ENCODE measurements at regions not wholly inside any gene's neighbourhood (a gene's known extent, or its start where the extent isn't known, plus 50 kb on each side); places are given as distances from the start of the nearest gene placed in this dataset.

DNA sequence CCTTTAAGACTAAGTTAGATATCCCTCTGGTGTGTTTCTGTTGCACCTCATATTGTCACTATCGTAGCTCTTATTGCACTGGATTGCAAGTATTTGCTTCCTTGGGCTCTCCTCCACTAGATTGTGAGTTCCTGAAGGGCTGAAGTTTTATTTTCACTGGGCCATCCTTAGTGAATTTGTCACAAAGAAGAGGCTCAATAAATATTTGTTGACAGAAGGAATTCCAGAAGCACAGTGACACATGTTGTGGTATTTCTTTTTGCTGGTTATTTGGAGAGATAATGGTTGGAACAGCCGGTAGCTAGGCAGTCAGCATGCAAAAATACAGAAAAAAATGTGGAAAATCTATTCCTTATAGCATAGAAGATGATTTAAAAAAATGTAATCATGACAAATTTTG lies 129.9 kb upstream of the ZRANB2 start:
- H3K79me2 ChIP-seq (ENCODE audit: insufficient read depth): no peaks in the 10 kb centered on the region
- H3K27ac ChIP-seq (ENCODE audit: low read depth in 2 of 2, low read length in 1 of 2): no peak overlapping the region
- no peaks in the 10 kb centered on the region for H3K36me3 ChIP-seq (replicated peaks in 1 of 2; ENCODE audit: control insufficient read depth in 1 of 2, insufficient read depth in 2 of 2, low read length in 1 of 2)
- no peaks in the 10 kb centered on the region for H4K20me1 ChIP-seq (ENCODE audit: insufficient read depth)
- ChIA-PET CTCF (interaction anchor here (1.3 kb wide), 1 partner anchor 15 kb away, joined by 4 read pairs; no protein-coding TSS in a partner anchor), POLR2A (no interaction called here)
- no peaks in the 10 kb centered on the region for H3F3A ChIP-seq (replicated peaks; ENCODE audit: insufficient read depth)
- H3K27me3 ChIP-seq (ENCODE audit: insufficient read depth): no peaks in the 10 kb centered on the region
- no peaks in the 10 kb centered on the region for H3K4me1 ChIP-seq (ENCODE audit: control insufficient read depth in 1 of 2, insufficient read depth in 2 of 2, low read depth in 1 of 2, low read length in 1 of 2)
- no peak overlapping the region for H3K9ac ChIP-seq
- no peak overlapping the region for H3K4me2 ChIP-seq
- no peak for DNase-seq
- 26% methylated on average over 2 of the region's 2 CpGs for WGBS (ENCODE audit: low lambda C conversion rate)
- TF ChIP-seq EP300 (IDR thresholded peaks at IDR 0.05; ENCODE audit: borderline replicate concordance in 1 of 2, low read depth in 1 of 2, low read length in 1 of 2) (no peak), TEAD4 (IDR thresholded peaks at IDR 0.05; ENCODE audit: borderline replicate concordance, insufficient read depth) (no peak), RAD21 (IDR thresholded peaks at IDR 0.05; ENCODE audit: low read length) (no peak), GATA2 (CRISPR knock-in tag; IDR thresholded peaks at IDR 0.05) (no peak), FOXJ3 (CRISPR knock-in tag; IDR thresholded peaks at IDR 0.05) (no peak), SMC3 (IDR thresholded peaks at IDR 0.05; ENCODE audit: low read depth, low read length) (no peak)
- TF ChIP-seq, protein P1, sequence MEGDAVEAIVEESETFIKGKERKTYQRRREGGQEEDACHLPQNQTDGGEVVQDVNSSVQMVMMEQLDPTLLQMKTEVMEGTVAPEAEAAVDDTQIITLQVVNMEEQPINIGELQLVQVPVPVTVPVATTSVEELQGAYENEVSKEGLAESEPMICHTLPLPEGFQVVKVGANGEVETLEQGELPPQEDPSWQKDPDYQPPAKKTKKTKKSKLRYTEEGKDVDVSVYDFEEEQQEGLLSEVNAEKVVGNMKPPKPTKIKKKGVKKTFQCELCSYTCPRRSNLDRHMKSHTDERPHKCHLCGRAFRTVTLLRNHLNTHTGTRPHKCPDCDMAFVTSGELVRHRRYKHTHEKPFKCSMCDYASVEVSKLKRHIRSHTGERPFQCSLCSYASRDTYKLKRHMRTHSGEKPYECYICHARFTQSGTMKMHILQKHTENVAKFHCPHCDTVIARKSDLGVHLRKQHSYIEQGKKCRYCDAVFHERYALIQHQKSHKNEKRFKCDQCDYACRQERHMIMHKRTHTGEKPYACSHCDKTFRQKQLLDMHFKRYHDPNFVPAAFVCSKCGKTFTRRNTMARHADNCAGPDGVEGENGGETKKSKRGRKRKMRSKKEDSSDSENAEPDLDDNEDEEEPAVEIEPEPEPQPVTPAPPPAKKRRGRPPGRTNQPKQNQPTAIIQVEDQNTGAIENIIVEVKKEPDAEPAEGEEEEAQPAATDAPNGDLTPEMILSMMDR (IDR thresholded peaks at IDR 0.05): no peak
- H3K9me3 ChIP-seq: no peaks in the 10 kb centered on the region
- no peak overlapping the region for H3K4me3 ChIP-seq (ENCODE audit: low read depth in 2 of 2, low read length in 1 of 2)
- H2AFZ ChIP-seq (ENCODE audit: low read depth): no peak overlapping the region
- H3K9me2 ChIP-seq: no peaks in the 10 kb centered on the region

DNA sequence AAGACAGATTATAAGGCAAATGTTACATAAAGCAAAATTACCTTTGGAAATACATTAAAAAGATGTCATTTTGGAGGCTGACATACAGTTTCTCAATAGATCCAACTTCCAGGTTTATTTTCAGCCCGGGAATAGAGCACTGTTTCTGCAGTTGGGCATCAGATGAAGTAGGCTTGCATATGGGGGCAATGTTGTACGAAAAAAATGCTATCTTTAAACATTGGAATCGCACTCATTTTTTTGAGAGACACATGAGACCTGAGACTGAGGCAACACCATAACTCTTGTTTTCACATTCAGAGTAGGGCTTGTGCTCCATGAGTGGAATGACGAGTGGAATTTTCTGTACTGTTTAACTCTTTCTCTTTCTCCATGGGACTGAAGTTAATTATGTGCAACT lies 122.4 kb upstream of the ZRANB2 start:
- Histone ChIP-seq H3K79me2 (ENCODE audit: insufficient read depth) (no peaks in the 10 kb centered on the region), H3K9me3 (no peaks in the 10 kb centered on the region), H3K4me3 (ENCODE audit: low read depth in 2 of 2, low read length in 1 of 2) (no peak overlapping the region), H4K20me1 (ENCODE audit: insufficient read depth) (no peaks in the 10 kb centered on the region), H3K36me3 (replicated peaks in 1 of 2; ENCODE audit: control insufficient read depth in 1 of 2, insufficient read depth in 2 of 2, low read length in 1 of 2) (no peaks in the 10 kb centered on the region), H3K9ac (no peak overlapping the region), H3F3A (replicated peaks; ENCODE audit: insufficient read depth) (no peaks in the 10 kb centered on the region), H3K4me2 (no peak overlapping the region), H3K4me1 (ENCODE audit: control insufficient read depth in 1 of 2, insufficient read depth in 2 of 2, low read depth in 1 of 2, low read length in 1 of 2) (no peaks in the 10 kb centered on the region), H3K27me3 (ENCODE audit: insufficient read depth) (no peaks in the 10 kb centered on the region), H3K27ac (ENCODE audit: low read depth in 2 of 2, low read length in 1 of 2) (no peak overlapping the region), H2AFZ (ENCODE audit: low read depth) (no peak overlapping the region), H3K9me2 (no peaks in the 10 kb centered on the region)
- ChIA-PET POLR2A (no interaction called here), CTCF (interaction anchor here (1.0 kb wide), 1 partner anchor 141 kb away, joined by 3 read pairs; no protein-coding TSS in a partner anchor)
- TF ChIP-seq ELF1 (IDR thresholded peaks at IDR 0.05) (no peak), TAF1 (IDR thresholded peaks at IDR 0.05; ENCODE audit: borderline replicate concordance, low read depth, low read length) (no peak), YY1 (IDR thresholded peaks at IDR 0.05; ENCODE audit: low read depth) (no peak), MEF2A (IDR thresholded peaks at IDR 0.05; ENCODE audit: borderline replicate concordance, low read depth) (no peak)
- DNase-seq: no peak
- 40% methylated on average over 4 of the region's 4 CpGs for WGBS (ENCODE audit: low lambda C conversion rate)

DNA sequence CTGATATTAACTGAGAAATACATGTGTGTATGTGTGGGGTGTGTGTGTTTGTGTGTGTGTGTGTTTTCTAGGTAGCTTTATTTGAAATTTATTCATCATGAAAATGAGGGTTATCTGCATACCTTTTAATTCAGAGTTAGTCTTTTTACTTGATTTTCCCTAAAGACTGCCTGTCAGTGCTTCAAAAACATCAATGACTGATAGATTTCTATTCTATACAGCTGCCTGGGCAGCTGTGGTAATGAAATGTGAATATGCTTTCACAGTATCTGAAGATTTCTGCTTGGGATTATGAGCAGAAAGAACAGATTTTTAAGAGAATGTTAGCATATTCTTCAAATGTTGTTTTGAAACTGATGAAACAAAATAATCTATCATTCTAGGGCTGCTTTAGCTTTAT lies 119.7 kb upstream of the ZRANB2 start:
- no peaks in the 10 kb centered on the region for H3K36me3 ChIP-seq (replicated peaks in 1 of 2; ENCODE audit: control insufficient read depth in 1 of 2, insufficient read depth in 2 of 2, low read length in 1 of 2)
- H3K79me2 ChIP-seq (ENCODE audit: insufficient read depth): no peaks in the 10 kb centered on the region
- DNase-seq: no peak
- ChIA-PET CTCF (no interaction called here), POLR2A (no interaction called here)
- no peaks in the 10 kb centered on the region for H3K9me2 ChIP-seq
- no peak overlapping the region for H3K27ac ChIP-seq (ENCODE audit: low read depth in 2 of 2, low read length in 1 of 2)
- no peak overlapping the region for H3K4me3 ChIP-seq (ENCODE audit: low read depth in 2 of 2, low read length in 1 of 2)
- H3K4me1 ChIP-seq (ENCODE audit: control insufficient read depth in 1 of 2, insufficient read depth in 2 of 2, low read depth in 1 of 2, low read length in 1 of 2): no peaks in the 10 kb centered on the region
- H3K9me3 ChIP-seq: no peaks in the 10 kb centered on the region
- H3K4me2 ChIP-seq: no peak overlapping the region
- no peak overlapping the region for H2AFZ ChIP-seq (ENCODE audit: low read depth)
- H3F3A ChIP-seq (replicated peaks; ENCODE audit: insufficient read depth): no peaks in the 10 kb centered on the region
- H3K27me3 ChIP-seq (ENCODE audit: insufficient read depth): no peaks in the 10 kb centered on the region
- no peak overlapping the region for H3K9ac ChIP-seq
- H4K20me1 ChIP-seq (ENCODE audit: insufficient read depth): no peaks in the 10 kb centered on the region
- TF ChIP-seq FOSL2 (IDR thresholded peaks at IDR 0.05; ENCODE audit: borderline replicate concordance, low read depth): no peak
- TF ChIP-seq, protein P2, sequence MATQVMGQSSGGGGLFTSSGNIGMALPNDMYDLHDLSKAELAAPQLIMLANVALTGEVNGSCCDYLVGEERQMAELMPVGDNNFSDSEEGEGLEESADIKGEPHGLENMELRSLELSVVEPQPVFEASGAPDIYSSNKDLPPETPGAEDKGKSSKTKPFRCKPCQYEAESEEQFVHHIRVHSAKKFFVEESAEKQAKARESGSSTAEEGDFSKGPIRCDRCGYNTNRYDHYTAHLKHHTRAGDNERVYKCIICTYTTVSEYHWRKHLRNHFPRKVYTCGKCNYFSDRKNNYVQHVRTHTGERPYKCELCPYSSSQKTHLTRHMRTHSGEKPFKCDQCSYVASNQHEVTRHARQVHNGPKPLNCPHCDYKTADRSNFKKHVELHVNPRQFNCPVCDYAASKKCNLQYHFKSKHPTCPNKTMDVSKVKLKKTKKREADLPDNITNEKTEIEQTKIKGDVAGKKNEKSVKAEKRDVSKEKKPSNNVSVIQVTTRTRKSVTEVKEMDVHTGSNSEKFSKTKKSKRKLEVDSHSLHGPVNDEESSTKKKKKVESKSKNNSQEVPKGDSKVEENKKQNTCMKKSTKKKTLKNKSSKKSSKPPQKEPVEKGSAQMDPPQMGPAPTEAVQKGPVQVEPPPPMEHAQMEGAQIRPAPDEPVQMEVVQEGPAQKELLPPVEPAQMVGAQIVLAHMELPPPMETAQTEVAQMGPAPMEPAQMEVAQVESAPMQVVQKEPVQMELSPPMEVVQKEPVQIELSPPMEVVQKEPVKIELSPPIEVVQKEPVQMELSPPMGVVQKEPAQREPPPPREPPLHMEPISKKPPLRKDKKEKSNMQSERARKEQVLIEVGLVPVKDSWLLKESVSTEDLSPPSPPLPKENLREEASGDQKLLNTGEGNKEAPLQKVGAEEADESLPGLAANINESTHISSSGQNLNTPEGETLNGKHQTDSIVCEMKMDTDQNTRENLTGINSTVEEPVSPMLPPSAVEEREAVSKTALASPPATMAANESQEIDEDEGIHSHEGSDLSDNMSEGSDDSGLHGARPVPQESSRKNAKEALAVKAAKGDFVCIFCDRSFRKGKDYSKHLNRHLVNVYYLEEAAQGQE (IDR thresholded peaks at IDR 0.05; ENCODE audit: low read depth, low read length): no peak
- TF ChIP-seq ELF1 (IDR thresholded peaks at IDR 0.05): no peak
- TF ChIP-seq NRF1 (IDR thresholded peaks at IDR 0.05; ENCODE audit: low read depth, low read length): no peak
- TF ChIP-seq, protein P3, sequence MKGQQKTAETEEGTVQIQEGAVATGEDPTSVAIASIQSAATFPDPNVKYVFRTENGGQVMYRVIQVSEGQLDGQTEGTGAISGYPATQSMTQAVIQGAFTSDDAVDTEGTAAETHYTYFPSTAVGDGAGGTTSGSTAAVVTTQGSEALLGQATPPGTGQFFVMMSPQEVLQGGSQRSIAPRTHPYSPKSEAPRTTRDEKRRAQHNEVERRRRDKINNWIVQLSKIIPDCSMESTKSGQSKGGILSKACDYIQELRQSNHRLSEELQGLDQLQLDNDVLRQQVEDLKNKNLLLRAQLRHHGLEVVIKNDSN (IDR thresholded peaks at IDR 0.05; ENCODE audit: borderline replicate concordance, low read depth): no peak
- TF ChIP-seq NFIC (IDR thresholded peaks at IDR 0.05; ENCODE audit: borderline replicate concordance): no peak
- no peak for TF ChIP-seq RCOR1 (IDR thresholded peaks at IDR 0.05; ENCODE audit: low read length)
- no peak for TF ChIP-seq MXI1 (IDR thresholded peaks at IDR 0.05; ENCODE audit: low read depth, low read length)
- TF ChIP-seq, protein P4, sequence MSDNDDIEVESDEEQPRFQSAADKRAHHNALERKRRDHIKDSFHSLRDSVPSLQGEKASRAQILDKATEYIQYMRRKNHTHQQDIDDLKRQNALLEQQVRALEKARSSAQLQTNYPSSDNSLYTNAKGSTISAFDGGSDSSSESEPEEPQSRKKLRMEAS (IDR thresholded peaks at IDR 0.05; ENCODE audit: low read depth): no peak
